ENCODE measurements at regions not wholly inside any gene's neighbourhood (a gene's known extent, or its start where the extent isn't known, plus 50 kb on each side); places are given as distances from the start of the nearest gene placed in this dataset.

DNA sequence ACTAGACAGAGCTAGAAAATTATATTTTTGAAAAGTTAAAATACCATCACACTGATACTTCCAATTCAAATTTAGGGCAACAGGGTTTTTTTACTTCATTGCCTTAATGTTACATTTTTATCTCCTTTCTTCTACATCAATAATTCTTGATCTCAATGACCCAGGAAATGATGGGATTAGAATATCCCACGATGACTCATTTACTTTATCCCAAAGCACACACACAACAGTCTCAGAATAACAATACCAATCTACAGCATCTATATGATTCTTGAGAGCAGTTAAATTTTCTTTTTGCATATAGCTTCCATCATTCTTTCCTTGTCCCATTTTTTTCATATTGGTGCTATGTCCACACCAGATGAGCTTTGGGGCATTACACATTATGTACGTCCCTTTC is 98.4 kb upstream of the EEPD1 start:
- no peak overlapping the region for H3K4me3 ChIP-seq (ENCODE audit: low read depth in 2 of 2, low read length in 1 of 2)
- no peak for DNase-seq
- no peak overlapping the region for H3K4me2 ChIP-seq
- no peaks in the 10 kb centered on the region for H3F3A ChIP-seq (replicated peaks; ENCODE audit: insufficient read depth)
- TF ChIP-seq GABPA (IDR thresholded peaks at IDR 0.05; ENCODE audit: low read depth) (no peak), IRF3 (IDR thresholded peaks at IDR 0.05; ENCODE audit: low read depth, low read length) (no peak), RCOR1 (IDR thresholded peaks at IDR 0.05; ENCODE audit: low read length) (no peak), NRF1 (IDR thresholded peaks at IDR 0.05; ENCODE audit: low read depth, low read length) (no peak), CHD2 (IDR thresholded peaks at IDR 0.05; ENCODE audit: low read length, partially characterized antibody) (no peak), POLR2AphosphoS5 (IDR thresholded peaks at IDR 0.05; ENCODE audit: low read depth, low read length) (no peak), ZBTB33 (IDR thresholded peaks at IDR 0.05; ENCODE audit: borderline replicate concordance, low read depth) (no peak), EZH2phosphoT487 (IDR thresholded peaks at IDR 0.05; ENCODE audit: borderline replicate concordance, low read depth) (no peak), SMC3 (IDR thresholded peaks at IDR 0.05; ENCODE audit: low read depth, low read length) (no peak)
- TF ChIP-seq, protein P1, sequence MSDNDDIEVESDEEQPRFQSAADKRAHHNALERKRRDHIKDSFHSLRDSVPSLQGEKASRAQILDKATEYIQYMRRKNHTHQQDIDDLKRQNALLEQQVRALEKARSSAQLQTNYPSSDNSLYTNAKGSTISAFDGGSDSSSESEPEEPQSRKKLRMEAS (IDR thresholded peaks at IDR 0.05; ENCODE audit: low read depth): no peak
- 81% methylated on average over 2 of the region's 2 CpGs for WGBS (ENCODE audit: low lambda C conversion rate)
- H3K9me2 ChIP-seq: no peaks in the 10 kb centered on the region
- peaks cover 0 to 2% of the 10 kb centered on the region in 2 experiments; a peak in 1 of 4 replicates for H3K4me1 ChIP-seq (ENCODE audit: control insufficient read depth in 1 of 2, insufficient read depth in 2 of 2, low read depth in 1 of 2, low read length in 1 of 2)
- H3K27ac ChIP-seq (ENCODE audit: low read depth in 2 of 2, low read length in 1 of 2): no peak overlapping the region
- no peaks in the 10 kb centered on the region for H4K20me1 ChIP-seq (ENCODE audit: insufficient read depth)
- no peaks in the 10 kb centered on the region for H3K36me3 ChIP-seq (replicated peaks in 1 of 2; ENCODE audit: control insufficient read depth in 1 of 2, insufficient read depth in 2 of 2, low read length in 1 of 2)
- H2AFZ ChIP-seq (ENCODE audit: low read depth): no peak overlapping the region
- ChIA-PET POLR2A (no interaction called here), CTCF (interaction anchor here (0.7 to 1.7 kb wide), 7 partner anchors 8 to 264 kb away, joined by 3 to 6 read pairs (median 4); no protein-coding TSS in a partner anchor)
- H3K27me3 ChIP-seq (ENCODE audit: insufficient read depth): no peaks in the 10 kb centered on the region
- H3K9me3 ChIP-seq: no peaks in the 10 kb centered on the region
- no peaks in the 10 kb centered on the region for H3K79me2 ChIP-seq (ENCODE audit: insufficient read depth)
- no peak overlapping the region for H3K9ac ChIP-seq

GRCh38 chr7:36055207-36055606 is 97.8 kb upstream of the EEPD1 start:
- no peak for DNase-seq
- Histone ChIP-seq H3K27ac (ENCODE audit: low read depth in 2 of 2, low read length in 1 of 2) (no peak overlapping the region), H3K27me3 (ENCODE audit: insufficient read depth) (no peaks in the 10 kb centered on the region), H3K4me2 (no peak overlapping the region), H3K9me3 (no peaks in the 10 kb centered on the region), H3K4me1 (ENCODE audit: control insufficient read depth in 1 of 2, insufficient read depth in 2 of 2, low read depth in 1 of 2, low read length in 1 of 2) (peaks cover 0 to 2% of the 10 kb centered on the region in 2 experiments; a peak in 1 of 4 replicates), H3K36me3 (replicated peaks in 1 of 2; ENCODE audit: control insufficient read depth in 1 of 2, insufficient read depth in 2 of 2, low read length in 1 of 2) (no peaks in the 10 kb centered on the region), H3K9ac (no peak overlapping the region), H3F3A (replicated peaks; ENCODE audit: insufficient read depth) (no peaks in the 10 kb centered on the region), H3K79me2 (ENCODE audit: insufficient read depth) (no peaks in the 10 kb centered on the region), H4K20me1 (ENCODE audit: insufficient read depth) (no peaks in the 10 kb centered on the region), H3K4me3 (ENCODE audit: low read depth in 2 of 2, low read length in 1 of 2) (no peak overlapping the region), H3K9me2 (no peaks in the 10 kb centered on the region), H2AFZ (ENCODE audit: low read depth) (no peak overlapping the region)
- WGBS (ENCODE audit: low lambda C conversion rate): 87% methylated on average over 4 of the region's 4 CpGs
- ChIA-PET CTCF (interaction anchor here (0.8 to 1.7 kb wide), 4 partner anchors 9 to 263 kb away, joined by 3 to 6 read pairs (median 5); no protein-coding TSS in a partner anchor), POLR2A (no interaction called here)
- TF ChIP-seq ZBTB33 (IDR thresholded peaks at IDR 0.05; ENCODE audit: borderline replicate concordance, low read depth): no peak
- no peak for TF ChIP-seq JUND (IDR thresholded peaks at IDR 0.05)
- TF ChIP-seq EZH2phosphoT487 (IDR thresholded peaks at IDR 0.05; ENCODE audit: borderline replicate concordance, low read depth): no peak
- TF ChIP-seq, protein P2, sequence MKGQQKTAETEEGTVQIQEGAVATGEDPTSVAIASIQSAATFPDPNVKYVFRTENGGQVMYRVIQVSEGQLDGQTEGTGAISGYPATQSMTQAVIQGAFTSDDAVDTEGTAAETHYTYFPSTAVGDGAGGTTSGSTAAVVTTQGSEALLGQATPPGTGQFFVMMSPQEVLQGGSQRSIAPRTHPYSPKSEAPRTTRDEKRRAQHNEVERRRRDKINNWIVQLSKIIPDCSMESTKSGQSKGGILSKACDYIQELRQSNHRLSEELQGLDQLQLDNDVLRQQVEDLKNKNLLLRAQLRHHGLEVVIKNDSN (IDR thresholded peaks at IDR 0.05; ENCODE audit: borderline replicate concordance, low read depth): no peak
- TF ChIP-seq, protein P3, sequence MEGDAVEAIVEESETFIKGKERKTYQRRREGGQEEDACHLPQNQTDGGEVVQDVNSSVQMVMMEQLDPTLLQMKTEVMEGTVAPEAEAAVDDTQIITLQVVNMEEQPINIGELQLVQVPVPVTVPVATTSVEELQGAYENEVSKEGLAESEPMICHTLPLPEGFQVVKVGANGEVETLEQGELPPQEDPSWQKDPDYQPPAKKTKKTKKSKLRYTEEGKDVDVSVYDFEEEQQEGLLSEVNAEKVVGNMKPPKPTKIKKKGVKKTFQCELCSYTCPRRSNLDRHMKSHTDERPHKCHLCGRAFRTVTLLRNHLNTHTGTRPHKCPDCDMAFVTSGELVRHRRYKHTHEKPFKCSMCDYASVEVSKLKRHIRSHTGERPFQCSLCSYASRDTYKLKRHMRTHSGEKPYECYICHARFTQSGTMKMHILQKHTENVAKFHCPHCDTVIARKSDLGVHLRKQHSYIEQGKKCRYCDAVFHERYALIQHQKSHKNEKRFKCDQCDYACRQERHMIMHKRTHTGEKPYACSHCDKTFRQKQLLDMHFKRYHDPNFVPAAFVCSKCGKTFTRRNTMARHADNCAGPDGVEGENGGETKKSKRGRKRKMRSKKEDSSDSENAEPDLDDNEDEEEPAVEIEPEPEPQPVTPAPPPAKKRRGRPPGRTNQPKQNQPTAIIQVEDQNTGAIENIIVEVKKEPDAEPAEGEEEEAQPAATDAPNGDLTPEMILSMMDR (IDR thresholded peaks at IDR 0.05): no peak
- no peak for TF ChIP-seq FOXM1 (IDR thresholded peaks at IDR 0.05; ENCODE audit: low read depth)
- no peak for TF ChIP-seq RCOR1 (IDR thresholded peaks at IDR 0.05; ENCODE audit: low read length)
- no peak for TF ChIP-seq TEAD4 (IDR thresholded peaks at IDR 0.05; ENCODE audit: borderline replicate concordance, insufficient read depth)
- TF ChIP-seq SMC3 (IDR thresholded peaks at IDR 0.05; ENCODE audit: low read depth, low read length): no peak
- TF ChIP-seq FOSL2 (IDR thresholded peaks at IDR 0.05; ENCODE audit: borderline replicate concordance, low read depth): no peak
- TF ChIP-seq EP300 (IDR thresholded peaks at IDR 0.05; ENCODE audit: borderline replicate concordance in 1 of 2, low read depth in 1 of 2, low read length in 1 of 2): no peak
- TF ChIP-seq NFIC (IDR thresholded peaks at IDR 0.05; ENCODE audit: borderline replicate concordance): no peak
- no peak for TF ChIP-seq TCF12 (IDR thresholded peaks at IDR 0.05)

Measured in SK-N-SH (cell line).